ENCODE measurements at regions not wholly inside any gene's neighbourhood (a gene's known extent, or its start where the extent isn't known, plus 50 kb on each side); places are given as distances from the start of the nearest gene placed in this dataset.
A peak's percentile ranks its signal among the peaks of the same experiment; 100 is the strongest.

GRCh38 chr20:54318892-54319291 lies 111.0 kb downstream of the PFDN4 start:
- Histone ChIP-seq H3F3A (ENCODE audit: insufficient read depth) (no peaks in the 10 kb centered on the region), H3K9me2 (ENCODE audit: insufficient read depth) (no peaks in the 10 kb centered on the region), H3K27ac (no peak overlapping the region), H3K4me3 (no peak overlapping the region), H3K79me2 (ENCODE audit: insufficient read depth) (no peaks in the 10 kb centered on the region), H3K4me1 (ENCODE audit: insufficient read depth) (peaks cover 9% of the 10 kb centered on the region), H4K20me1 (ENCODE audit: insufficient read depth) (no peaks in the 10 kb centered on the region), H3K36me3 (ENCODE audit: low read depth) (no peaks in the 10 kb centered on the region), H3K27me3 (replicated peaks; ENCODE audit: insufficient read depth) (no peaks in the 10 kb centered on the region), H3K9ac (no peak overlapping the region), H3K4me2 (ENCODE audit: unreplicated experiment) (no peak overlapping the region), H2AFZ (no peak overlapping the region), H3K9me3 (ENCODE audit: low read depth) (no peaks in the 10 kb centered on the region)
- TF ChIP-seq EZH2phosphoT487 (IDR thresholded peaks at IDR 0.05; ENCODE audit: insufficient read depth, low read depth) (no peak), EZH2 (IDR thresholded peaks at IDR 0.05; ENCODE audit: insufficient read depth, poor library complexity, severe bottlenecking) (no peak)
- no peak for DNase-seq
- in situ Hi-C loops (cut with MboI), result no loop called here
- 97 to 98% methylated on average over 1 of the region's 1 CpG for WGBS, 2 experiments (ENCODE audit: low coverage in 1 of 2, low lambda C conversion rate in 2 of 2, missing lambda C conversion rate in 2 of 2)

GRCh38 chr20:54320148-54320607 lies 112.3 kb downstream of the PFDN4 start:
- Histone ChIP-seq H3K9ac (no peak overlapping the region), H3F3A (ENCODE audit: insufficient read depth) (no peaks in the 10 kb centered on the region), H3K9me3 (ENCODE audit: low read depth) (no peaks in the 10 kb centered on the region), H4K20me1 (ENCODE audit: insufficient read depth) (no peaks in the 10 kb centered on the region), H3K4me3 (no peak overlapping the region), H3K27ac (no peak overlapping the region), H3K9me2 (ENCODE audit: insufficient read depth) (no peaks in the 10 kb centered on the region), H3K36me3 (ENCODE audit: low read depth) (no peaks in the 10 kb centered on the region), H3K4me2 (ENCODE audit: unreplicated experiment) (no peak overlapping the region), H2AFZ (0 out of 2 replicates have a peak overlapping the region, but pooled peaks have one; percentile 28), H3K4me1 (ENCODE audit: insufficient read depth) (peaks cover 9% of the 10 kb centered on the region), H3K79me2 (ENCODE audit: insufficient read depth) (no peaks in the 10 kb centered on the region), H3K27me3 (replicated peaks; ENCODE audit: insufficient read depth) (no peaks in the 10 kb centered on the region)
- in situ Hi-C loops (cut with MboI), result no loop called here
- TF ChIP-seq EZH2phosphoT487 (IDR thresholded peaks at IDR 0.05; ENCODE audit: insufficient read depth, low read depth) (no peak), EZH2 (IDR thresholded peaks at IDR 0.05; ENCODE audit: insufficient read depth, poor library complexity, severe bottlenecking) (no peak)
- DNase-seq, result peak; percentile 25
- WGBS, 2 experiments (ENCODE audit: low coverage in 1 of 2, low lambda C conversion rate in 2 of 2, missing lambda C conversion rate in 2 of 2), result 60 to 69% methylated on average over 4 of the region's 4 CpGs

- H3K9me3 ChIP-seq (ENCODE audit: low read depth), result no peaks in the 10 kb centered on the region
- H3K27ac ChIP-seq, result no peak overlapping the region
- 74 to 80% methylated on average over 3 of the region's 3 CpGs for WGBS, 2 experiments (ENCODE audit: low coverage in 1 of 2, low lambda C conversion rate in 2 of 2, missing lambda C conversion rate in 2 of 2)
Measured at GRCh38 chr20:54321352-54322087, 113.6 kb downstream of the PFDN4 start.

GRCh38 chr20:54323227-54323734 lies 115.4 kb downstream of the PFDN4 start:
- H3K27me3 ChIP-seq (replicated peaks; ENCODE audit: insufficient read depth), result no peaks in the 10 kb centered on the region
- TF ChIP-seq EZH2 (IDR thresholded peaks at IDR 0.05; ENCODE audit: insufficient read depth, poor library complexity, severe bottlenecking) (no peak), EZH2phosphoT487 (IDR thresholded peaks at IDR 0.05; ENCODE audit: insufficient read depth, low read depth) (no peak)
- H3K9me3 ChIP-seq (ENCODE audit: low read depth), result no peaks in the 10 kb centered on the region
- H3K9me2 ChIP-seq (ENCODE audit: insufficient read depth), result no peaks in the 10 kb centered on the region
- no peak overlapping the region for H2AFZ ChIP-seq
- H3K79me2 ChIP-seq (ENCODE audit: insufficient read depth), result no peaks in the 10 kb centered on the region
- H4K20me1 ChIP-seq (ENCODE audit: insufficient read depth), result no peaks in the 10 kb centered on the region
- no peak overlapping the region for H3K27ac ChIP-seq
- H3K4me1 ChIP-seq (ENCODE audit: insufficient read depth), result peaks cover 9% of the 10 kb centered on the region
- no peak overlapping the region for H3K9ac ChIP-seq
- in situ Hi-C loops (cut with MboI), result no loop called here
- no peak overlapping the region for H3K4me2 ChIP-seq (ENCODE audit: unreplicated experiment)
- no peak overlapping the region for H3K4me3 ChIP-seq
- no peaks in the 10 kb centered on the region for H3F3A ChIP-seq (ENCODE audit: insufficient read depth)
- DNase-seq, result peak; percentile 21
- H3K36me3 ChIP-seq (ENCODE audit: low read depth), result no peaks in the 10 kb centered on the region
- 81 to 91% methylated on average over 2 of the region's 2 CpGs for WGBS, 2 experiments (ENCODE audit: low coverage in 1 of 2, low lambda C conversion rate in 2 of 2, missing lambda C conversion rate in 2 of 2)

More at GRCh38 chr20:54321352-54322087, 113.6 kb downstream of the PFDN4 start:
- H3K4me1 ChIP-seq (ENCODE audit: insufficient read depth), result peaks cover 9% of the 10 kb centered on the region
- no peaks in the 10 kb centered on the region for H3K79me2 ChIP-seq (ENCODE audit: insufficient read depth)
- in situ Hi-C loops (cut with MboI), result no loop called here
- no peaks in the 10 kb centered on the region for H3K27me3 ChIP-seq (replicated peaks; ENCODE audit: insufficient read depth)
- no peaks in the 10 kb centered on the region for H4K20me1 ChIP-seq (ENCODE audit: insufficient read depth)
- no peaks in the 10 kb centered on the region for H3K9me2 ChIP-seq (ENCODE audit: insufficient read depth)
- TF ChIP-seq EZH2phosphoT487 (IDR thresholded peaks at IDR 0.05; ENCODE audit: insufficient read depth, low read depth) (no peak), EZH2 (IDR thresholded peaks at IDR 0.05; ENCODE audit: insufficient read depth, poor library complexity, severe bottlenecking) (no peak)
- H3K9ac ChIP-seq, result no peak overlapping the region
- no peak overlapping the region for H2AFZ ChIP-seq
- H3K36me3 ChIP-seq (ENCODE audit: low read depth), result no peaks in the 10 kb centered on the region
- H3F3A ChIP-seq (ENCODE audit: insufficient read depth), result no peaks in the 10 kb centered on the region
- no peak overlapping the region for H3K4me2 ChIP-seq (ENCODE audit: unreplicated experiment)
- no peak overlapping the region for H3K4me3 ChIP-seq
- no peak for DNase-seq

Data from GM23248 (cell line).